Activated CD8-positive, alpha-beta T cell treated with anti-CD3 and anti-CD28 coated beads for 36 hours (primary cell): ENCODE measurements at regions not wholly inside any gene's neighbourhood (a gene's known extent, or its start where the extent isn't known, plus 50 kb on each side); places are given as distances from the start of the nearest gene placed in this dataset.

Experiments
- ATAC-seq: fragments of 200-7000 bp; cut with Tn5 transposase; one replicate; pipeline ENCODE4 v1.10.0; 2021; ENCODE audit warnings: mild to moderate bottlenecking, moderate library complexity
- CTCF ChIA-PET: fragments of 350-600 bp; sonication (Branson Sonifier 250); formaldehyde crosslinking; loops from one replicate; lab custom pipeline; 2021; ENCODE audit warnings: antibody characterized with exemption; lab: Charles Lee
- POLR2A ChIA-PET: fragments of 350-600 bp; sonication (Branson Sonifier 250); formaldehyde crosslinking; loops from one replicate; lab custom pipeline; 2021; ENCODE audit warnings: antibody characterized with exemption; lab: Charles Lee
- DNase-seq: peaks from one replicate; pipeline ENCODE4 v3.0.0-alpha.2; 2020
- H3K27ac Mint-ChIP-seq: one replicate; pipeline ENCODE4 v1.8.0; 2021; ENCODE audit warnings: mild to moderate bottlenecking, mixed read lengths
- H3K27me3 Mint-ChIP-seq: one replicate; pipeline ENCODE4 v1.8.0; 2021; ENCODE audit warnings: mixed read lengths
- H3K36me3 Mint-ChIP-seq: one replicate; pipeline ENCODE4 v1.8.0; 2021; ENCODE audit warnings: low read depth, mixed read lengths
- H3K4me1 Mint-ChIP-seq: one replicate; pipeline ENCODE4 v1.8.0; 2021; ENCODE audit warnings: low read depth, mixed read lengths
- H3K4me3 Mint-ChIP-seq: one replicate; pipeline ENCODE4 v1.8.0; 2021; ENCODE audit warnings: mild to moderate bottlenecking, moderate library complexity, mixed read lengths
- H3K9me3 Mint-ChIP-seq: one replicate; pipeline ENCODE4 v1.8.0; 2021; ENCODE audit warnings: mixed read lengths
- intact Hi-C: fragments of 100-400 bp; cut with micrococcal nuclease; formaldehyde crosslinking; loops from one replicate; pipeline ENCODE4 v1.10.0; 2022
- TF ChIP-seq, protein P1 (sequence below): fragments of 200-600 bp; IDR thresholded peaks from one replicate; pipeline ENCODE4 v1.8.0; 2022; ENCODE audit warnings: antibody characterized with exemption, mild to moderate bottlenecking

DNA sequence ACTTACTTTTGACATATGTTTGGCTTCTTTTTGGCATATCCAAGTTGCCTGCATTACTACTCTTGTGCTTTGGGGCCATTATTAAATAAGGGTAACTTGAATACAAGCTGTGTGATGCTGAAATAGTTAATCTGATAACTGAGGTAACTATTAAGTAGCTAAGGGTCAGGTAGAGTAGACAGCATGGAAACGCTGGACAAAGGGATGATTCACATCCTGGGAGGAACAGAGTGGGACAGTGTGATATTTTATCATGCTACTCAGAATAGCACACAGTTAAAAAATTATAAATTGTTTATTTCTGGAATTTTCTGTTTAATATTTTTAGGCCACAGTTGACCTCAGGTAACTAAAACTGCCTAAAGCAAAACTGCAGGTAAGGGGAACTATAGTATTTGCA, 483.9 kb downstream of the RFPL4B start:
- intact Hi-C loops = no loop called here
- H3K36me3 Mint-ChIP-seq = no peaks in the 10 kb centered on the region
- no peaks in the 10 kb centered on the region for H3K9me3 Mint-ChIP-seq
- no peak overlapping the region for H3K4me3 Mint-ChIP-seq
- H3K27ac Mint-ChIP-seq = no peak overlapping the region
- CTCF ChIA-PET = no interaction called here
- H3K27me3 Mint-ChIP-seq = no peaks in the 10 kb centered on the region
- POLR2A ChIA-PET = interaction anchor here (0.7 kb wide), 1 partner anchor 347 kb away, joined by 4 read pairs; no protein-coding TSS in a partner anchor
- TF ChIP-seq, protein P1, sequence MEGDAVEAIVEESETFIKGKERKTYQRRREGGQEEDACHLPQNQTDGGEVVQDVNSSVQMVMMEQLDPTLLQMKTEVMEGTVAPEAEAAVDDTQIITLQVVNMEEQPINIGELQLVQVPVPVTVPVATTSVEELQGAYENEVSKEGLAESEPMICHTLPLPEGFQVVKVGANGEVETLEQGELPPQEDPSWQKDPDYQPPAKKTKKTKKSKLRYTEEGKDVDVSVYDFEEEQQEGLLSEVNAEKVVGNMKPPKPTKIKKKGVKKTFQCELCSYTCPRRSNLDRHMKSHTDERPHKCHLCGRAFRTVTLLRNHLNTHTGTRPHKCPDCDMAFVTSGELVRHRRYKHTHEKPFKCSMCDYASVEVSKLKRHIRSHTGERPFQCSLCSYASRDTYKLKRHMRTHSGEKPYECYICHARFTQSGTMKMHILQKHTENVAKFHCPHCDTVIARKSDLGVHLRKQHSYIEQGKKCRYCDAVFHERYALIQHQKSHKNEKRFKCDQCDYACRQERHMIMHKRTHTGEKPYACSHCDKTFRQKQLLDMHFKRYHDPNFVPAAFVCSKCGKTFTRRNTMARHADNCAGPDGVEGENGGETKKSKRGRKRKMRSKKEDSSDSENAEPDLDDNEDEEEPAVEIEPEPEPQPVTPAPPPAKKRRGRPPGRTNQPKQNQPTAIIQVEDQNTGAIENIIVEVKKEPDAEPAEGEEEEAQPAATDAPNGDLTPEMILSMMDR = no peak
- no peaks in the 10 kb centered on the region for H3K4me1 Mint-ChIP-seq
- DNase-seq (no peak), ATAC-seq (no peak)

DNA sequence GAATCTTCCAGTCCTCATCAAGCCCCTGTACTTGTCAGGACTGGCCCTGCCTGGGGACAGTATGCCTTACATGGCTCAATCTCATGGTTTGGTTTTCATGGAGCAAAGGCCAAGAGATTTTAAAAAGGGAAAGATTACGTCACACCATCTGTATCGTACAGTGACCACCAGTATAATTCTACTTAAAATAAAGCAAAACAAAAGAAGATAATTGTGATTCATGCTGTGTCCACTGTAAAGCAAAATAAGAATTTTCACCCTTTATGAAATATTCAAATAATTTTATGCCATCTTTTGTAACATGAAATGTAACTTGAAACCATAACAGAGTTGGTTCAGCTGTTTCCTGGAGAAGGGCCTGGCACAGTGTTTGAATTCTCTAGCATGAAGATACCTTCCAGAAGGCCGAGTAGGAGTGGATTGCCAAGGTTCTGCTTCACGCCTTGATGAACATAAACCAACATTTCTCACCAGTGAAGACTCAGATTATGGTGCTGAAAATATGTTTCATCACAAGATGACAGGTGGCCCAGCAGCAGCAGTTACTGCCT, 486.5 kb downstream of the RFPL4B start:
- TF ChIP-seq, protein P1 = no peak
- no peaks in the 10 kb centered on the region for H3K9me3 Mint-ChIP-seq
- H3K36me3 Mint-ChIP-seq = no peaks in the 10 kb centered on the region
- ATAC-seq (no peak), DNase-seq (no peak)
- no peaks in the 10 kb centered on the region for H3K4me1 Mint-ChIP-seq
- H3K4me3 Mint-ChIP-seq = no peak overlapping the region
- H3K27me3 Mint-ChIP-seq = no peaks in the 10 kb centered on the region
- intact Hi-C loops = no loop called here
- CTCF ChIA-PET = no interaction called here
- H3K27ac Mint-ChIP-seq = no peak overlapping the region
- POLR2A ChIA-PET = no interaction called here

DNA sequence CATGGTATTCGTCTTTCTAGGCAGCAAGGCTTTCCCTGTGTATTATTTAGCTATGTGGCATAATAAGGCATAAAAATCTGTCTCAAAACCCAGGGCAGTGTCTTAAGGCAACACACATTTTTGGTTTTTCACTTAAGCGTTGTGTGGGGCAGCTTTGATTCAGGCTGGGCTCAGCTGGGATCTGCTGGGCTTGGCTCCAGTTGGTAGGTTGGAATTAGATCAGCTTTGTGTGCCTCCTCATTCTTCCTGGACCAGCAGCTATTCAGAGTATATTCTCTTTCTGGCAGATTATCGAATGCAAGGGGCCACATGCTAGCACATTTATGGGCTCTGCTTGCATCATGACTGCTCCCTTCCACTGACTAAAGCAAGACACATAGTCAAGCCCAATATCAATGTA, 487.9 kb downstream of the RFPL4B start:
- H3K27ac Mint-ChIP-seq = no peak overlapping the region
- peaks cover 3% of the 10 kb centered on the region for H3K9me3 Mint-ChIP-seq
- ATAC-seq = no peak
- ChIA-PET POLR2A (no interaction called here), CTCF (no interaction called here)
- intact Hi-C loops = no loop called here
- no peak overlapping the region for H3K4me3 Mint-ChIP-seq
- no peak for DNase-seq
- no peaks in the 10 kb centered on the region for H3K4me1 Mint-ChIP-seq
- H3K27me3 Mint-ChIP-seq = no peaks in the 10 kb centered on the region
- H3K36me3 Mint-ChIP-seq = no peaks in the 10 kb centered on the region
- TF ChIP-seq, protein P1 = no peak

DNA sequence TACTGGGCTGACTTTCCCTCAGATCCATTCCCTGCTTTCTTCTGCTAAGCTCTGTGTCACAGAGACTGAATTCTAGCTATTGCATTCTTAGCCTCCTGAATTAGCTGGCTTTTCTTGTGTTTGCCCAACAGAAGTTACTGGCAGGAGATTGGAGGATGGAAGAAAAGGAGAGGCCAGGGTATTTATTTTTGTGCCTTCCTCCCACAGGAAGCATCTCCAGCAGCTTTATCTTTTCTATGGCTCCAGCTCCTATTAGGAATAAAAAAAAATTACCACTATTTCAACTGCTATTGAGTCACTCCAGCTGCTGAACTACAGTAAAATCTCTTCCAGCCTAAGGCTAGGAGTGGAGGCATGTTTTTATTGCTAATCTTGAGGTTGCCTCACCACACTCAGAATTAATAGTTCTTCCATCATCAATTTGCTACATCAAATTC, 492.4 kb downstream of the RFPL4B start:
- H3K27ac Mint-ChIP-seq = no peak overlapping the region
- DNase-seq = no peak
- TF ChIP-seq, protein P1 = no peak
- no peak overlapping the region for H3K4me3 Mint-ChIP-seq
- H3K36me3 Mint-ChIP-seq = no peaks in the 10 kb centered on the region
- no peak for ATAC-seq
- no peaks in the 10 kb centered on the region for H3K4me1 Mint-ChIP-seq
- intact Hi-C loops = no loop called here
- POLR2A ChIA-PET = no interaction called here
- CTCF ChIA-PET = no interaction called here
- no peaks in the 10 kb centered on the region for H3K27me3 Mint-ChIP-seq
- H3K9me3 Mint-ChIP-seq = peaks cover 6% of the 10 kb centered on the region

DNA sequence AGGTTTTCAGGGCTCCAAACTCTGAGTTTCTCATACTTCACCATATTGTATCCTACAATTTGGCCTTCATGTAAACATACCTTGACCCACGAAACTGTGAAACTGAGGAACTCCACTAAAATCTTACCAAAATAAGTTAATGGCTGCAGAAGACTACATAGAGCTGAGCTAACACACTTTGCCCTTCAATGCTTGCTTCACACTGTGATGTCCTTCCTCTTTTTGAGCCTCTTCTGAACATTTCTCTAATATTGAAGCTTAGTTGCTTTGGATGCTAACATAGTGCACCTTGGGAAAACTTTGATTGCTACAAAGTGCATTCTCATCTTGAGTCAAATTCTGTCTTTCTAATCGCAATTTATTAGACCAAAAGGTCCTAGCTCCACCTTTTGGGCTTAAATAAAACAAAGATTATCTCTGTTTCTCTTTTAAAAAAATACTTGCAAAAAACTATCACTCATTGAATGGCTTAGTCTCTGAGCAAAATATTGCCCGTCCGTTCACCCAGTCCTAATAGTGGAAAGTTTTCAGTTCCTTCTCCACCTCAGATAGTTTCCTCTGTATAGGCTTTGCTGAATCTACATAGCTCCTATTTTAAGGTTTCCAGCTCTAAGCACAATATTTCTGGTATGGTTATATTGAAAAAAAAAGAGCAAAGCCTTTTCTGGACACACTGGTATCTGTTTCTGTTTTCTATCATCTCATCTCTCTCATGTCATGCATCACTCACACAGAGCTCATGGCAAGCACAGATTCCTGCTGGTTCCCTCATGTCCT, 494.6 kb downstream of the RFPL4B start:
- no peak for ATAC-seq
- intact Hi-C loops = no loop called here
- Mint-ChIP-seq H3K9me3 (peaks cover 6% of the 10 kb centered on the region), H3K4me1 (no peaks in the 10 kb centered on the region), H3K27ac (no peak overlapping the region), H3K36me3 (no peaks in the 10 kb centered on the region), H3K4me3 (no peak overlapping the region), H3K27me3 (no peaks in the 10 kb centered on the region)
- ChIA-PET CTCF (no interaction called here), POLR2A (no interaction called here)
- TF ChIP-seq, protein P1 = no peak
- DNase-seq = no peak
